IPS-18a (cell line): ENCODE measurements at regions not wholly inside any gene's neighbourhood (a gene's known extent, or its start where the extent isn't known, plus 50 kb on each side); places are given as distances from the start of the nearest gene placed in this dataset.

Experiments
- H3K27ac ChIP-seq: one replicate; pipeline ENCODE4 v1.5.1; 2013; ENCODE audit warnings: low read length
- H3K27me3 ChIP-seq: one replicate; pipeline ENCODE4 v1.6.1; 2013; ENCODE audit warnings: mild to moderate bottlenecking, low read length; ENCODE audit not compliant: control insufficient read depth, insufficient read depth
- H3K36me3 ChIP-seq: one replicate; pipeline ENCODE4 v1.6.1; 2013; ENCODE audit warnings: low read depth, low read length; ENCODE audit not compliant: control insufficient read depth
- H3K4me1 ChIP-seq: one replicate; pipeline ENCODE4 v1.6.1; 2013; ENCODE audit warnings: low read depth, low read length; ENCODE audit not compliant: control insufficient read depth
- H3K4me3 ChIP-seq: one replicate; pipeline ENCODE4 v1.5.1; 2013; ENCODE audit warnings: low read length
- H3K9ac ChIP-seq: one replicate; pipeline ENCODE4 v1.6.1; 2013; ENCODE audit warnings: mild to moderate bottlenecking, low read length, moderate library complexity
- H3K9me3 ChIP-seq: one replicate; pipeline ENCODE4 v1.6.1; 2013; ENCODE audit warnings: low read depth, low read length; ENCODE audit not compliant: control insufficient read depth

DNA sequence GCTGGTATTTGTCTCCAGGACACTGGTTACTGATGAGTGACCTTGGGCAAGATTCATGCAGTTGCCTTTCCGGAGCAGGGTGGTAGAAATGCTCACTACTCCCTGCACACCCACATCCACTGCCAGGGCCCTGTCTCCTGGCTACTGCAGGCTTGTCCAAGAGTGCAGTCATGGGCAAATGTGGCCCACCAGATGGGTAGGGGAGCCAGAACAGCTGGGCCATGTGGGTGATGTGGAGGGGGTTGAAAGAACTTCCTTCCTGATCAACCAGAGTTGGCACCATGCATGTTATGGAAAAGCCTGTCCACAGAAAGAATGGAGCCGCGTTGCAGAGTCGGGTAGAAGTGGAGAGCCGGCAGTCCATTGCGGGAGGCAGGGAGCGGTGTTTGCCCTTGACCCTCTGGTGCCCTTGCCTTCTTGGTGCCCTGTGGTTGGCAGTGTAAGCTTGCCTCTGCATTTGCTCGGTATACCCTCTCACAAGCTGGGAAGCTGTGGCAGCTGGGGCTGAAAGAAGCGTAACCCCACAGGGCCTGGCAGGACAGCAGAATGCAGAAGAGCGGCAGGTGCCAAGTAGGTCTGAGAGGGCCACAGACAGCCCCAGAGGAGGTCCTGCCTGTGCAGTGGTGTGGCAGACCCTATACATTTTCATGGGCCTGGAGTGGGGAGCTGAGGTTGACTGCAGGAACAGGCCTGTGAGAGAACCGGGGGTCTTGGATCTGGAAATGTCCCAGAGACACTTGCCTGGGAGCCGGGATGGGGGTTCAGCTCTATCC is 253.2 kb downstream of the TFCP2L1 start:
- Histone ChIP-seq H3K4me3 (no peak overlapping the region), H3K9ac (no peak overlapping the region), H3K27ac (no peak overlapping the region), H3K9me3 (no peaks in the 10 kb centered on the region), H3K36me3 (no peaks in the 10 kb centered on the region), H3K27me3 (peaks cover 13% of the 10 kb centered on the region), H3K4me1 (no peaks in the 10 kb centered on the region)

GRCh38 chr2:121033461-121033996 is 251.5 kb downstream of the TFCP2L1 start:
- H3K27me3 ChIP-seq, result peaks cover 13% of the 10 kb centered on the region
- H3K27ac ChIP-seq, result no peak overlapping the region
- no peaks in the 10 kb centered on the region for H3K36me3 ChIP-seq
- no peak overlapping the region for H3K9ac ChIP-seq
- H3K4me1 ChIP-seq, result no peaks in the 10 kb centered on the region
- H3K9me3 ChIP-seq, result no peaks in the 10 kb centered on the region
- no peak overlapping the region for H3K4me3 ChIP-seq

DNA sequence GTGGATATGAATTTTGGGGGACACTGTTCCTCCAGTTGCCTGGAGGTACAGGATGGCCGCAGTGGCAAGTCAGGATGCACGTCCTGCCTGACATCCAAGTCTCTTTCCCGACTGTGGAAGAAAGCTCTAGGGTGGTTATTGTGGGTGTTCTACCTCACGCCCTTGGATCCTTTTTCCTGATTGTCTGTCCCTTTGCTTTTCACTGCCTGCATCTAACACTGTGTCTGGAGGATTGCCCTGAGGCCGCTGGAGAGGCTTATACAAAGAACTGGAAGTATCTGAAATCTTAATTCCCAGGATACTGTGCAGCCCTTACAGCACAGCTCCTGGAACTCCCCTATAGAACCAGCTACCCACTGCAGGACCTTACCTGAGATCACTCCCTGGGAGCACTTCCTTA is 250.5 kb downstream of the TFCP2L1 start:
- Histone ChIP-seq H3K27ac (no peak overlapping the region), H3K9me3 (no peaks in the 10 kb centered on the region), H3K4me3 (no peak overlapping the region), H3K4me1 (no peaks in the 10 kb centered on the region), H3K9ac (no peak overlapping the region), H3K36me3 (no peaks in the 10 kb centered on the region), H3K27me3 (peaks cover 13% of the 10 kb centered on the region)

DNA sequence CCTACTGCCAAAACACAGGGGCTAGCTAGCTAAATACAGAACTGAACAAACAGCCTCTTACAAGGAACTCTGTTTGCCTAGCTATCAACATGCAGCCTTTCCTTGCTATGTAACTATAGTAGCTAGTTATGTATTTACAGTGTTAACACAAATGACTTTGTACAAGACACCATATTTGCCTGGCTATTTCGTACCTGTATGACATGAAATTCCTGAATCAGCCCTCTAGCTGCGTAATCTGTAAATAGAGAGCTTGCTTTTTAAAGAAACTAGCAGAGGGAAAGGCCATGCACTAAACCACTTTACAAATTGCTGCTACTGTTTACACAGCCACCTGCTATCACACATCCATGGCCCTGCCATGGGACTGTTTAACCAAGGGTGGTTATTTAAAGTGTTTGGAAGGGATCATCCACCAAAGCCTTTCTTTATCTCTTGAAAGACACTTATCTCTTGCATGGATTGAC is 248.7 kb downstream of the TFCP2L1 start:
- Histone ChIP-seq H3K27me3 (peaks cover 12% of the 10 kb centered on the region), H3K36me3 (no peaks in the 10 kb centered on the region), H3K4me1 (no peaks in the 10 kb centered on the region), H3K9me3 (no peaks in the 10 kb centered on the region), H3K9ac (no peak overlapping the region), H3K27ac (no peak overlapping the region), H3K4me3 (no peak overlapping the region)

DNA sequence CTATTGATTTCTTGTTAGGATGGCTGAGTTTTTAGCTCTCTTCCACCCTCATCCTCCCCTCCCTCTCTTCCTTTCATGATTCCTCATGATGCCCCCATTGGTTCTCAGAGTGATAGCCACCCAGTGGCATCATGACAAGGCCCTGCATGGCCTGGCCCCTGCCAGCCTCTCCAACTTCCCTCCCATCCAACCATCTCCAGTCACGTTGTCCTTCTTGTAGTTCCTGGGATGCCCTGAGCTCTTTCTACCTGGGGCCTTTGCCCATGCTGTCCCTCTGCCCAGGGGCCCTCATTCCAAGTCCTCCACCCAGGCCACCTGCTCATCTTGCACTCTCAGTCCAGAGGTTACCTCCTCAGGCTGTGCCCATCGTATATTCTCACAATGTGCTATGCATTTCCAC is 247.5 kb downstream of the TFCP2L1 start:
- H3K27ac ChIP-seq, result no peak overlapping the region
- H3K27me3 ChIP-seq, result peaks cover 9% of the 10 kb centered on the region
- H3K9ac ChIP-seq, result no peak overlapping the region

GRCh38 chr2:121038031-121038430 is 247.0 kb downstream of the TFCP2L1 start:
- Histone ChIP-seq H3K9ac (no peak overlapping the region), H3K36me3 (no peaks in the 10 kb centered on the region), H3K27me3 (peaks cover 7% of the 10 kb centered on the region), H3K4me3 (no peak overlapping the region), H3K27ac (no peak overlapping the region), H3K9me3 (no peaks in the 10 kb centered on the region), H3K4me1 (no peaks in the 10 kb centered on the region)

More for the DNA sequence above, 247.5 kb downstream of the TFCP2L1 start:
- no peaks in the 10 kb centered on the region for H3K4me1 ChIP-seq
- H3K9me3 ChIP-seq, result no peaks in the 10 kb centered on the region
- no peaks in the 10 kb centered on the region for H3K36me3 ChIP-seq
- H3K4me3 ChIP-seq, result no peak overlapping the region

DNA sequence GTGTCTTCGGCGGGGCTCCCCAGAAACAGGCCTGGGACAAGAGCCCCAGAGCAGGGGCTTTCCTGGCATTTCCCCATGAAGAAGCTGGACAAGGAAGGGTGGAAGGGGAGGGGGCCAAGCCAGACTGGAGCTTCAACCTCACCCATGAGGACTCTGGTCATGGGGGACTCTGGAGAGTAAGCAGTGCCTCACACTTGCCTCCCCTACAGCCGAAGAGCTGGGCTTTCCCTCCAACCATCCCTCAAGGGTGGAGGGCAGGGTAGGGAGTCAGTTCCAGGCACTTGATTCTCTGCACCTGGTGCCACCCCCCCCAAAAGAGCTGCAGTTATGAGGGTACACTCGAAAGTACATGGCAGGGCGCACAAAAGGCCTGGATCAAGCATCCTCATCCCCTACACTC is 246.6 kb downstream of the TFCP2L1 start:
- Histone ChIP-seq H3K4me1 (no peaks in the 10 kb centered on the region), H3K9ac (no peak overlapping the region), H3K9me3 (no peaks in the 10 kb centered on the region), H3K27ac (no peak overlapping the region), H3K36me3 (no peaks in the 10 kb centered on the region), H3K27me3 (peaks cover 3% of the 10 kb centered on the region), H3K4me3 (no peak overlapping the region)

DNA sequence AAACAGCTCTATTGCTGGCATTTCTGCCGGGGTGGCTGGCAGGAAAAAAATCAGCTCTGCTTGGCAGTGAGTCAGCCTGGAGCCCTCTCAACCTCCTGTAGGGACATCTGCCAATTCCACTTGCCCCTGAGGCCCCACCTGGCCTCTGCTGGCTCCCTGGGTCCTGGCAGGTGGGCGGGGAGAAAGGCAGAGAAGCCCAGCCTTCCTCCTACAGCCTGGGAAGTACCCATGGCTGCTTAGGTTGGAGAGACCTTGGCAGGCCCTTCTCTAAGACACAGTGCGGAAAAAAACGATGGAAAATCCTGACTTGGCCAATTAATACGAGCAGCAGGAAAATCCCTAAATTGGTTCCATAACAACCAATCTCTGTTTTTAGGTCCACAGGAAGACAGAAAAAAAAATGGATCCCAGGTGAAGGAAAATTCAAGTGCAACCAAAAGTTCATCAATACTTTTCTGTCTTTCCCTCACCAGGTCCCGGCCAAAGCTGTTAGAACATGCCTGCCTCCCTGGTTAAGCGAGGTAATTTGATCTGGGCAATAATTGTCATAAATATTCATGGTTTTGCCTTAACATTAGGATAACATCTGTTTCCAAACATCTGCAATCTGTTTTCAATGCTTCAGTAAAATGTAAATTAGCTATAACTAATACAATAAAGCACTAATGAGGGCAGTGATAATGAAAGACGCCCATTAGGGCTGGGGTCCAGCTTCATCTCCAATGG is 245.9 kb downstream of the TFCP2L1 start:
- Histone ChIP-seq H3K27ac (no peak overlapping the region), H3K9ac (no peak overlapping the region), H3K27me3 (no peaks in the 10 kb centered on the region), H3K36me3 (no peaks in the 10 kb centered on the region), H3K4me3 (no peak overlapping the region), H3K4me1 (no peaks in the 10 kb centered on the region), H3K9me3 (no peaks in the 10 kb centered on the region)

GRCh38 chr2:121039679-121040078 is 245.3 kb downstream of the TFCP2L1 start:
- Histone ChIP-seq H3K9me3 (no peaks in the 10 kb centered on the region), H3K27me3 (no peaks in the 10 kb centered on the region), H3K9ac (no peak overlapping the region), H3K4me3 (no peak overlapping the region), H3K36me3 (no peaks in the 10 kb centered on the region), H3K4me1 (no peaks in the 10 kb centered on the region), H3K27ac (no peak overlapping the region)

DNA sequence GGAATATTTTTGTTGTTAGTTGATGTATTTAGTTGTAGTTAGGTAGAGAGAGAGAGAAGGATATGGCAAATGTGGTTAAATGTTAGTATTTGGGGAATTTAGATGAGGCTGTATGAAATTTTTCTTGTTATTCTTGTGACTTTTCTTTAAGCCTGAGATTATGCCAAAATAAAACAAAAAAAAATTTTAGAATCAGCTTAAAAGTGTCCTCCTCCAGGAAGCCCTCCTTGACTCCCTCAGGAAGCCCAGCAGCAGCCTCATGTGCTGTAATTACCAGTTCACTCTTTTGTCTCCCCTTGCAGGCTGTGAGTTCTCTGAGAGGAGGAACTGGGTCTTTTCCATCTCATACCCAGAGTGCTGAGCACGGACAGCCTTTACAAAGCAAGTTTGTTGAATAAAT is 243.5 kb downstream of the TFCP2L1 start:
- Histone ChIP-seq H3K4me3 (no peak overlapping the region), H3K27me3 (no peaks in the 10 kb centered on the region), H3K4me1 (no peaks in the 10 kb centered on the region), H3K9me3 (no peaks in the 10 kb centered on the region), H3K36me3 (no peaks in the 10 kb centered on the region), H3K9ac (no peak overlapping the region), H3K27ac (no peak overlapping the region)

- H3K36me3 ChIP-seq, result no peaks in the 10 kb centered on the region
- no peak overlapping the region for H3K9ac ChIP-seq
- no peak overlapping the region for H3K27ac ChIP-seq
- H3K4me3 ChIP-seq, result no peak overlapping the region
- no peaks in the 10 kb centered on the region for H3K4me1 ChIP-seq
- no peaks in the 10 kb centered on the region for H3K9me3 ChIP-seq
- no peaks in the 10 kb centered on the region for H3K27me3 ChIP-seq
Observed at GRCh38 chr2:121043061-121043826, 241.8 kb downstream of the TFCP2L1 start.
